ENCODE measurements at regions not wholly inside any gene's neighbourhood (a gene's known extent, or its start where the extent isn't known, plus 50 kb on each side); places are given as distances from the start of the nearest gene placed in this dataset.

- no peak for TF ChIP-seq CTCF (IDR thresholded peaks at IDR 0.05; ENCODE audit: low read length)
- no peak for TF ChIP-seq EZH2 (IDR thresholded peaks at IDR 0.05; ENCODE audit: borderline replicate concordance, low read length)
These were observed 241.3 kb upstream of the CELF2 start for GRCh38 chr10:10776363-10776762.
